Astrocyte (in vitro differentiated cells and primary cell): ENCODE measurements at regions not wholly inside any gene's neighbourhood (a gene's known extent, or its start where the extent isn't known, plus 50 kb on each side); places are given as distances from the start of the nearest gene placed in this dataset.

Experiments
- DNase-seq: peaks from one replicate; pipeline ENCODE4 v3.0.0-alpha.2; 2010; ENCODE audit warnings: low read depth
- FAIRE-seq: peaks from 2 replicates; lab custom pipeline; 2011; peaks lifted over from hg19 to GRCh38; lab: Jason Lieb, UNC
- H2AFZ ChIP-seq: 2 replicates; pipeline ENCODE4 v1.6.0; 2012; ENCODE audit warnings: low read depth, low read length, inconsistent platforms
- H3K27ac ChIP-seq: 2 replicates; pipeline ENCODE4 v1.5.1; 2011; ENCODE audit warnings: low read depth, low read length, inconsistent platforms
- H3K27me3 ChIP-seq: 2 replicates; pipeline ENCODE4 v1.6.0; 2011; ENCODE audit warnings: low read length, inconsistent platforms; ENCODE audit not compliant: insufficient read depth
- H3K36me3 ChIP-seq: 2 replicates; pipeline ENCODE4 v1.5.1; 2011; ENCODE audit warnings: low read length, inconsistent platforms; ENCODE audit not compliant: insufficient read depth
- H3K4me1 ChIP-seq: 2 replicates; pipeline ENCODE4 v1.5.1; 2011; ENCODE audit warnings: low read length, inconsistent platforms; ENCODE audit not compliant: insufficient read depth
- H3K4me2 ChIP-seq: 2 replicates; pipeline ENCODE4 v1.6.0; 2012; ENCODE audit warnings: low read length, inconsistent platforms
- H3K4me3 ChIP-seq: 2 replicates; pipeline ENCODE4 v1.5.1; 2011; ENCODE audit warnings: low read depth, mild to moderate bottlenecking, low read length, inconsistent platforms; ENCODE audit not compliant: insufficient read depth
- H3K79me2 ChIP-seq: 2 replicates; pipeline ENCODE4 v1.6.0; 2012; ENCODE audit warnings: mild to moderate bottlenecking, low read length, inconsistent platforms; ENCODE audit not compliant: insufficient read depth
- H3K9ac ChIP-seq: 2 replicates; pipeline ENCODE4 v1.6.0; 2012; ENCODE audit warnings: mild to moderate bottlenecking, low read length, inconsistent platforms
- H3K9me3 ChIP-seq: 2 replicates; pipeline ENCODE4 v1.5.1; 2012; ENCODE audit warnings: low read depth, mild to moderate bottlenecking, low read length, inconsistent platforms; ENCODE audit not compliant: insufficient read depth
- H4K20me1 ChIP-seq: 2 replicates; pipeline ENCODE4 v1.6.0; 2012; ENCODE audit warnings: low read length, inconsistent platforms; ENCODE audit not compliant: insufficient read depth
- H3K27ac Mint-ChIP-seq: one replicate; pipeline ENCODE4 v1.8.0; 2021; ENCODE audit warnings: mild to moderate bottlenecking, mixed read lengths; ENCODE audit not compliant: unreplicated experiment
- H3K27me3 Mint-ChIP-seq: one replicate; pipeline ENCODE4 v1.8.0; 2021; ENCODE audit warnings: low read depth, mixed read lengths; ENCODE audit not compliant: unreplicated experiment
- H3K36me3 Mint-ChIP-seq: one replicate; pipeline ENCODE4 v1.8.0; 2021; ENCODE audit warnings: low read depth, mixed read lengths; ENCODE audit not compliant: unreplicated experiment
- H3K4me1 Mint-ChIP-seq: one replicate; pipeline ENCODE4 v1.8.0; 2021; ENCODE audit warnings: low read depth, mixed read lengths; ENCODE audit not compliant: unreplicated experiment
- H3K4me3 Mint-ChIP-seq: one replicate; pipeline ENCODE4 v1.8.0; 2021; ENCODE audit warnings: mild to moderate bottlenecking, moderate library complexity, mixed read lengths; ENCODE audit not compliant: unreplicated experiment
- H3K9me3 Mint-ChIP-seq: one replicate; pipeline ENCODE4 v1.8.0; 2021; ENCODE audit warnings: mild to moderate bottlenecking, mixed read lengths; ENCODE audit not compliant: unreplicated experiment
- CTCF ChIP-seq: IDR thresholded peaks from 2 replicates; pipeline ENCODE4 v1.5.1; 2011; ENCODE audit warnings: low read depth, mild to moderate bottlenecking, inconsistent platforms, low read length, moderate library complexity; ENCODE audit not compliant: insufficient read depth
- EZH2 ChIP-seq: IDR thresholded peaks from 2 replicates; pipeline ENCODE4 v1.6.1; 2012; ENCODE audit warnings: mild to moderate bottlenecking, low read length, inconsistent platforms; ENCODE audit not compliant: insufficient read depth

GRCh38 chr2:8430628-8431027, 251.2 kb upstream of the ID2 start:
- Mint-ChIP-seq H3K4me1 (no peaks in the 10 kb centered on the region), H3K4me3 (no peak overlapping the region), H3K36me3 (peaks cover 3% of the 10 kb centered on the region), H3K27me3 (peaks cover 2% of the 10 kb centered on the region), H3K9me3 (peaks cover 3% of the 10 kb centered on the region), H3K27ac (no peak overlapping the region)
- H3K4me2 ChIP-seq = no peak overlapping the region
- no peaks in the 10 kb centered on the region for H3K27me3 ChIP-seq
- H3K79me2 ChIP-seq = no peaks in the 10 kb centered on the region
- no peaks in the 10 kb centered on the region for H3K4me1 ChIP-seq
- no peaks in the 10 kb centered on the region for H3K36me3 ChIP-seq
- H2AFZ ChIP-seq = no peak overlapping the region
- H3K27ac ChIP-seq = no peak overlapping the region
- H3K9ac ChIP-seq = no peak overlapping the region
- H4K20me1 ChIP-seq = no peaks in the 10 kb centered on the region
- H3K4me3 ChIP-seq = no peak overlapping the region
- no peaks in the 10 kb centered on the region for H3K9me3 ChIP-seq
- no peak for DNase-seq
- no peak for FAIRE-seq
- TF ChIP-seq EZH2 = no peak
- TF ChIP-seq CTCF = no peak

DNA sequence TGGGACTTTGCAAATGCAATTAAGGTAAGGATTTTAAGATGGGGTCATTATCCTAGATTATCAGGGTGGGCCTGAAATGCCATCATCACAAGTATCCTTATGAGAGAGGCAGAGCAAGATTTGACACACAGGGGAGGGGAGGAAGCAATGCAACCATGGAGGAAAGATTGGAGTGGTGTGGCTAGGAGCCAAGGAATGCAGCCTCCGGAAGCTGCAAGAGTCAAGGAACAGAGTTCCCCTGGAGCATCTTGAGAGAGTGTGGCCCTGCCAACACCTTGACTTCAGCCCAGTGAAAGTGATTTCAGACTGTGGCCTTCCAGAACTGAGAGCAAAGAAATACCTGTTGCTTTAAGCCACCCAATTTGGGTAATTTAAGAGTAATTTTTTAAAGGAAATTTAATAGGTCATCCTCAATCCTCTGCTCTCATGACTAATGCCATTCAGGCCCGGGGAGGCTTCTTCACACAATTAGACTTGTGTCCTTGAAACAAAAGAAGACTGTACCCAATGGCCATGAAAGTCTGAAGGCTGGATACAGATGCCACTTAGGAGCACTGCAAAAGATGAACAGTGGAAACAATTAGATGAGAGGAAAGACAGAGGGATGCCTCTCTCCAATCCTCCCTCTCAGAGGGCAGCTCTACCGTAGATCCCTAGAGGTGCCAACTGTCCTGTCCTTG, 250.3 kb upstream of the ID2 start:
- FAIRE-seq = no peak
- Histone ChIP-seq H3K9me3 (no peaks in the 10 kb centered on the region), H3K4me3 (no peak overlapping the region), H3K79me2 (no peaks in the 10 kb centered on the region), H3K27me3 (no peaks in the 10 kb centered on the region), H2AFZ (no peak overlapping the region), H3K4me1 (no peaks in the 10 kb centered on the region), H3K9ac (no peak overlapping the region), H3K4me2 (no peak overlapping the region), H3K27ac (no peak overlapping the region), H3K36me3 (no peaks in the 10 kb centered on the region), H4K20me1 (no peaks in the 10 kb centered on the region)
- no peak overlapping the region for H3K27ac Mint-ChIP-seq
- no peak overlapping the region for H3K4me3 Mint-ChIP-seq
- peak; percentile 23 for DNase-seq
- H3K36me3 Mint-ChIP-seq = peaks cover 2% of the 10 kb centered on the region
- peaks cover 3% of the 10 kb centered on the region for H3K9me3 Mint-ChIP-seq
- TF ChIP-seq CTCF (no peak), EZH2 (no peak)
- peaks cover 2% of the 10 kb centered on the region for H3K27me3 Mint-ChIP-seq
- H3K4me1 Mint-ChIP-seq = no peaks in the 10 kb centered on the region

GRCh38 chr2:8432706-8433336, 249.0 kb upstream of the ID2 start:
- H3K27ac Mint-ChIP-seq = no peak overlapping the region
- TF ChIP-seq CTCF = no peak
- no peak for TF ChIP-seq EZH2

More at GRCh38 chr2:8432706-8433336, 249.0 kb upstream of the ID2 start:
- FAIRE-seq (no peak), DNase-seq (no peak)
- Mint-ChIP-seq H3K9me3 (peaks cover 6% of the 10 kb centered on the region), H3K4me1 (no peaks in the 10 kb centered on the region), H3K36me3 (peaks cover 2% of the 10 kb centered on the region), H3K27me3 (no peaks in the 10 kb centered on the region), H3K4me3 (no peak overlapping the region)
- no peak overlapping the region for H3K27ac ChIP-seq
- H3K9me3 ChIP-seq = no peaks in the 10 kb centered on the region
- no peaks in the 10 kb centered on the region for H3K36me3 ChIP-seq
- H3K27me3 ChIP-seq = no peaks in the 10 kb centered on the region
- H3K9ac ChIP-seq = no peak overlapping the region
- no peak overlapping the region for H3K4me3 ChIP-seq
- no peaks in the 10 kb centered on the region for H3K79me2 ChIP-seq
- H4K20me1 ChIP-seq = no peaks in the 10 kb centered on the region
- H3K4me2 ChIP-seq = no peak overlapping the region
- no peak overlapping the region for H2AFZ ChIP-seq
- no peaks in the 10 kb centered on the region for H3K4me1 ChIP-seq
